Kidney (tissue), 13 donors: ENCODE measurements at regions not wholly inside any gene's neighbourhood (a gene's known extent, or its start where the extent isn't known, plus 50 kb on each side); places are given as distances from the start of the nearest gene placed in this dataset.

Experiments
- DNase-seq, 5 donors: peaks; one replicate each; pipeline ENCODE4 v3.0.0-alpha.2; 2013 to 2020
- FAIRE-seq: peaks from 2 replicates; lab custom pipeline; 2012; peaks lifted over from hg19 to GRCh38; lab: Jason Lieb, UNC
- H3K27ac ChIP-seq, 2 donors: one replicate each; pipeline ENCODE4 v1.7.0; 2013; ENCODE audit warnings: low read depth in 2 of 2, low read length in 2 of 2, inconsistent platforms in 1 of 2
- H3K27me3 ChIP-seq: one replicate; pipeline ENCODE4 v1.7.1; 2013; ENCODE audit warnings: low read length, inconsistent platforms; ENCODE audit not compliant: control insufficient read depth, insufficient read depth
- H3K36me3 ChIP-seq, 3 donors: one replicate each; pipeline versions ENCODE4 v1.7.0 to v1.7.1; 2013; ENCODE audit warnings: low read length in 3 of 3, control low read depth in 1 of 3, inconsistent platforms in 1 of 3; ENCODE audit not compliant: insufficient read depth in 3 of 3, control insufficient read depth in 2 of 3
- H3K4me1 ChIP-seq, 3 donors: one replicate each; pipeline versions ENCODE4 v1.7.0 to v1.7.1; 2013; ENCODE audit warnings: low read length in 3 of 3, inconsistent platforms in 1 of 3, low read depth in 1 of 3; ENCODE audit not compliant: control insufficient read depth in 2 of 3, insufficient read depth in 2 of 3
- H3K4me3 ChIP-seq, 3 donors: one replicate each; pipeline versions ENCODE4 v1.7.0 to v1.8.1; 2013; ENCODE audit warnings: low read length in 3 of 3, control low read depth in 1 of 3, inconsistent platforms in 1 of 3
- H3K9ac ChIP-seq, 3 donors: one replicate each; pipeline versions ENCODE4 v1.7.0 to v1.7.1; 2013; ENCODE audit warnings: low read length in 3 of 3, control low read depth in 1 of 3, inconsistent platforms in 1 of 3
- H3K9me3 ChIP-seq, 3 donors: one replicate each; pipeline versions ENCODE4 v1.7.0 to v1.7.1; 2013; ENCODE audit warnings: low read length in 3 of 3, control low read depth in 1 of 3, inconsistent platforms in 1 of 3; ENCODE audit not compliant: control insufficient read depth in 2 of 3, insufficient read depth in 1 of 3
- intact Hi-C: fragments of 100-400 bp; cut with DNase I; formaldehyde crosslinking; loops from one replicate; pipeline ENCODE4 v1.11.1; 2022
- TF ChIP-seq, protein P1 (sequence below): IDR thresholded peaks from 3 replicates; pipeline ENCODE4 v1.5.1; 2012; ENCODE audit warnings: mild to moderate bottlenecking, moderate library complexity, borderline replicate concordance; ENCODE audit not compliant: insufficient read depth; ENCODE audit errors: extremely low read depth
- donor health status: control.
- donor health status: control.
- donor health status: control.
- donor health status: control.
- donor health status: control.
- donor health status: DM: yes; HTN: yes; CAD: no.
- donor health status: Normal renal cell carcinoma (clear cell type).

DNA sequence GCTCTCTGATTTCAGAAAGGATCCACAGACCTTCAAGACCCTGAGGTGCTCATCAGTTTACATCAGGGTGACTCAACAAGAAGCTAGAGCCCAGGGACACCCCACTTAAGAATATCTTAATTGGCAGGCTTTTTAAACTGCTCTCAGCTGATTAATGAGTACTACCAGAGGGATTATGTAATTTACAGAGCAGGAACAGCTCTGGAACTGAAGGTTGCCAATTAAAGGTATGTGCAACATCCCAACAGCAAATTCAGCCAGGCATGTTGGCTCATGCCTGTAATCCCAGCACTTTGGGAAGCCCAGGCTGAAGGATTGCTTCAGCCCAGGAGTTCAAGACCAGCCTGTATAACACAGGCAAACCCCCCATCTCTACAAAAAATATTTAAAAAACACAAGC is 295.7 kb downstream of the SETD4 start:
- TF ChIP-seq, protein P1, sequence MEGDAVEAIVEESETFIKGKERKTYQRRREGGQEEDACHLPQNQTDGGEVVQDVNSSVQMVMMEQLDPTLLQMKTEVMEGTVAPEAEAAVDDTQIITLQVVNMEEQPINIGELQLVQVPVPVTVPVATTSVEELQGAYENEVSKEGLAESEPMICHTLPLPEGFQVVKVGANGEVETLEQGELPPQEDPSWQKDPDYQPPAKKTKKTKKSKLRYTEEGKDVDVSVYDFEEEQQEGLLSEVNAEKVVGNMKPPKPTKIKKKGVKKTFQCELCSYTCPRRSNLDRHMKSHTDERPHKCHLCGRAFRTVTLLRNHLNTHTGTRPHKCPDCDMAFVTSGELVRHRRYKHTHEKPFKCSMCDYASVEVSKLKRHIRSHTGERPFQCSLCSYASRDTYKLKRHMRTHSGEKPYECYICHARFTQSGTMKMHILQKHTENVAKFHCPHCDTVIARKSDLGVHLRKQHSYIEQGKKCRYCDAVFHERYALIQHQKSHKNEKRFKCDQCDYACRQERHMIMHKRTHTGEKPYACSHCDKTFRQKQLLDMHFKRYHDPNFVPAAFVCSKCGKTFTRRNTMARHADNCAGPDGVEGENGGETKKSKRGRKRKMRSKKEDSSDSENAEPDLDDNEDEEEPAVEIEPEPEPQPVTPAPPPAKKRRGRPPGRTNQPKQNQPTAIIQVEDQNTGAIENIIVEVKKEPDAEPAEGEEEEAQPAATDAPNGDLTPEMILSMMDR: no peak
- no peaks in the 10 kb centered on the region for H3K4me1 ChIP-seq
- intact Hi-C loops: no loop called here
- H3K9ac ChIP-seq: no peak overlapping the region
- H3K36me3 ChIP-seq: no peaks in the 10 kb centered on the region
- no peak overlapping the region for H3K27ac ChIP-seq
- DNase-seq (no peak), FAIRE-seq (no peak)
- H3K27me3 ChIP-seq: no peaks in the 10 kb centered on the region
- no peaks in the 10 kb centered on the region for H3K9me3 ChIP-seq
- H3K4me3 ChIP-seq: no peak overlapping the region

DNA sequence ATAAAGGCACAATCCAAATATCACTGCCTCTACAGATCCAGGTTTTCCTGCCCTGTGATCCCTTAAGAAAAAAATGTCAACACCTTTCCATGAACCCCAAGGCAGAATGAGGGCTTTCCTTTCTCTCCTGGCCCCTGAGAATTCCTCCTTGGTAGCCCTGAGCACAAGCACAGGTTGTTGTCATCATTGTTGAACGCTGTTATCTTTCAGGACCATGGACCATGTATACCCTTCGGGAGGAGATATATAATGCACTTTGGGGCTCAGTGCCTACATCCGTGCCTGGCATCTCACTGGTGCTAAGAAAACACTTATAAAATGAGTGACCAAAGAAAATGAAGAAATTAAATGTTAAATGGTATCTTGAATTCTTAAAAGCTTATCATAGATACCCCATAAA is 296.2 kb downstream of the SETD4 start:
- Histone ChIP-seq H3K9ac (no peak overlapping the region), H3K4me1 (no peaks in the 10 kb centered on the region), H3K9me3 (no peaks in the 10 kb centered on the region), H3K4me3 (no peak overlapping the region), H3K27ac (no peak overlapping the region), H3K27me3 (no peaks in the 10 kb centered on the region), H3K36me3 (no peaks in the 10 kb centered on the region)
- FAIRE-seq (no peak), DNase-seq (no peak)
- intact Hi-C loops: no loop called here
- TF ChIP-seq, protein P1: no peak

DNA sequence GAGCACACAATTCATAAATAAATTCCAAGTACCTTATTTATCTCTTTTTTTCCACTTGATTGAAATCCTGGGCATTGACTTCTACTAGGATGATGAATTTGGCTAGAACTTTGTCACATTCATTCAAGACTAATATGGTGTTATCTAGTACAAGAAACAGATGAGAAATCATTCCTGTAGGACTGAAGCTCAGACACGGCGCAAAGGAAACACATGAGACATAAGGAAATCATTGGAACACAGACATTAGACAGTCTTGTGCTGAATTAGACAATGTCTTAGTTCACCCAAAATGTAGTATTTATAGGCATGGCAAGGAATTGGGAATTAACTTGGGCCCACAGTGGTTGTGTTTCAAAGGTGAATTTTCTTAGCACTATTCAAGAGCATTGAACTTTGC is 305.7 kb downstream of the SETD4 start:
- no peak overlapping the region for H3K27ac ChIP-seq
- H3K9me3 ChIP-seq: no peaks in the 10 kb centered on the region
- no peaks in the 10 kb centered on the region for H3K27me3 ChIP-seq
- FAIRE-seq (no peak), DNase-seq (no peak)
- H3K36me3 ChIP-seq: no peaks in the 10 kb centered on the region
- H3K4me1 ChIP-seq: no peaks in the 10 kb centered on the region
- H3K4me3 ChIP-seq: no peak overlapping the region
- intact Hi-C loops: no loop called here
- H3K9ac ChIP-seq: no peak overlapping the region
- TF ChIP-seq, protein P1: no peak

DNA sequence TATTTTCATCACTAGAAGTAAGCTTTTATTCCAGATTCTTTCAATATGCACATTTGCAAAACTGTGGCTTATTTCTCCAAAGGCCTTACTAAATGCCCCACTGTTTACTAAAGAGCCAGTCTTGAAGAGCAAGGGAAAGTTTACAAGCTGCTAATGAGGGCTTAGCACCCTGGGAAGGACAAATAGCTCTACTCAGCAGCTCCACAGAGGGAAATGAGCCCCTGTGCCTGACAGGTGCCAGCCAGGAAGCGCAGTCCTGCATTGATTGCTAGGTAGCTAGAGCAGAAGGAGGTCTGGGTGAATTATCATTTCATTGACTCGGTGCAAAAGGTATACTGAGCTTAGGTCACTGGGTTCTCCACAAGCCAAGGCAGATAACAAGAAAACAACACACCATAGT is 307.0 kb downstream of the SETD4 start:
- DNase-seq (no peak), FAIRE-seq (no peak)
- no peak overlapping the region for H3K27ac ChIP-seq
- no peaks in the 10 kb centered on the region for H3K36me3 ChIP-seq
- TF ChIP-seq, protein P1: no peak
- H3K27me3 ChIP-seq: no peaks in the 10 kb centered on the region
- no peak overlapping the region for H3K9ac ChIP-seq
- H3K9me3 ChIP-seq: no peaks in the 10 kb centered on the region
- intact Hi-C loops: no loop called here
- no peak overlapping the region for H3K4me3 ChIP-seq
- H3K4me1 ChIP-seq: no peaks in the 10 kb centered on the region
